Testis (tissue), 2 donors: ENCODE measurements at regions not wholly inside any gene's neighbourhood (a gene's known extent, or its start where the extent isn't known, plus 50 kb on each side); places are given as distances from the start of the nearest gene placed in this dataset.
A peak's percentile ranks its signal among the peaks of the same experiment; 100 is the strongest.
"Not testable (repeated sequence)": the region's sequence is repeated elsewhere in the genome, so short reads cannot be mapped to it uniquely, and the experiment has no call there.

ENCODE experiments used
- DNase-seq: peaks from one replicate; pipeline ENCODE4 v3.0.0-alpha.2; 2019
- H3K27ac ChIP-seq, 2 donors: fragments of 200-600 bp; sonication (generic); one replicate each; pipeline ENCODE4 v1.5.1; 2019
- H3K27me3 ChIP-seq: fragments of 200-600 bp; sonication (generic); one replicate; pipeline ENCODE4 v1.5.1; 2019
- H3K36me3 ChIP-seq: fragments of 200-600 bp; sonication (generic); one replicate; pipeline ENCODE4 v1.5.1; 2017; ENCODE audit warnings: low read depth; ENCODE audit errors: missing control alignments
- H3K4me1 ChIP-seq: fragments of 200-600 bp; sonication (generic); one replicate; pipeline ENCODE4 v1.5.1; 2019
- H3K4me3 ChIP-seq, 2 donors: fragments of 200-600 bp; sonication (generic); one replicate each; pipeline ENCODE4 v1.5.1; 2017 to 2019
- H3K9me3 ChIP-seq: fragments of 200-600 bp; sonication (generic); one replicate; pipeline ENCODE4 v1.5.1; 2017
- CTCF ChIP-seq, 3 experiments: fragments of 450-650 bp in 2 of 3; fragments of 200-600 bp in 1 of 3; sonication (generic) in 1 of 3; IDR thresholded peaks; one replicate each; pipeline ENCODE4 v1.5.1; 2016 to 2019; ENCODE audit warnings: antibody characterized with exemption in 3 of 3, mild to moderate bottlenecking in 2 of 3, moderate library complexity in 1 of 3
- POLR2A ChIP-seq: fragments of 450-650 bp; IDR thresholded peaks from one replicate; pipeline ENCODE4 v1.6.1; 2017; ENCODE audit warnings: antibody characterized with exemption, mild to moderate bottlenecking, moderate library complexity
- WGBS, 2 donors: methylation state at CpG; one replicate each; pipeline ENCODE4 v1.1.5; 2018; 5-methylcytosine and 5-hydroxymethylcytosine counted together
- intact Hi-C: fragments of 100-400 bp; cut with DNase I; formaldehyde crosslinking; loops from one replicate; pipeline ENCODE4 v1.15.1; 2023; ENCODE audit warnings: low total_unique reads

DNA sequence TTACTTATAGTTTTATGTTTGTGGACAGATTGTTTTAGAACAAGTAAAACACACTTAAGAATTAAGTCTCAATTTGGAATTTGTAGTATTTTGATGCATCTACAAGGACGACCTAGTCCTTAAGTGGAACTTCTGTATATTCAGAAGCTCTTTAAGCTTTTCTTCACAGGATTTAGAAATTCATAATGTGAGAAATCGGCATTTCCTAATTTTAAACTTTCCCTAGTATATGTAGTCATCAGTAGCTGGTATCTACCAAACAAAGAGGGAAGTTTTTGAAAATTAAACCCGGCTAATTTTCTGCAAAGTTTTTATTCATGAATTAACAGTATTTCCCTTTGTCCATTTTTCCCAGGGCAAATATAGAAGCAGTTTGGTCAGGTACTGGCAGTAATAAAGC is 203.6 kb downstream of the CDRT15L2 start:
- H3K27me3 ChIP-seq, result no peaks in the 10 kb centered on the region
- no peak for DNase-seq
- H3K4me1 ChIP-seq, result no peaks in the 10 kb centered on the region
- H3K9me3 ChIP-seq, result no peaks in the 10 kb centered on the region
- 54 to 66% methylated on average over 3 of the region's 3 CpGs for WGBS, 2 donors
- no peak overlapping the region for H3K4me3 ChIP-seq
- H3K36me3 ChIP-seq, result no peaks in the 10 kb centered on the region
- TF ChIP-seq CTCF (IDR thresholded peaks at IDR 0.05) (no peak), POLR2A (no peak)
- H3K27ac ChIP-seq, result no peak overlapping the region
- intact Hi-C loops, result no loop called here

DNA sequence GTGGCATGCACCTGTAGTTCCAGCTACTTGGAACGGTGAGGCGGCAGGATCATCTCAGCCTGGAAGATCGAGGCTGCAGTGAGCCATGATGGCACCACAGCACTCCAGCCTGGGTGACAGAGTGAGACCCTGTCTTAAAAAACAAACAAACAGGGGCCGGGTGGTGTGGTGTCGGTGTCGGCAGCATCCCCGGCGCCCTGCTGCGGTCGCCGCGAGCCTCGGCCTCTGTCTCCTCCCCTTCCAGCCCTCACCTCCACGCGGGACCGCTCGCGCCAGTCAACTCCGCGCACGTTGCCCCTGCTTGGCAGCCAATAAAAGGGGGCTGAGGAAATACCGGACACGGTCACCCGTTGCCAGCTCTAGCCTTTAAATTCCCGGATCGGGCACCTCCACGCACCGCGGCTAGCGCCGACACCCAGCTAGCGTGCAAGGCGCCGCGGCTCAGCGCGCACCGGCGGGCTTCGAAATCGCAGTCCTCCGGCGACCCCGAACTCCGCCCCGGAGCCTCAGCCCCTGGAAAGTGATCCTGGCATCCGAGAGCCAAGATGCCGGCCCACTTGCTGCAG is 204.7 kb downstream of the CDRT15L2 start:
- H3K4me1 ChIP-seq, result no peaks in the 10 kb centered on the region
- no peaks in the 10 kb centered on the region for H3K36me3 ChIP-seq
- H3K27me3 ChIP-seq, result no peaks in the 10 kb centered on the region
- no peak overlapping the region for H3K27ac ChIP-seq
- H3K9me3 ChIP-seq, result no peaks in the 10 kb centered on the region
- H3K4me3 ChIP-seq, result peak overlapping the region in 1 of 2 donors; percentile 39
- no peak for TF ChIP-seq POLR2A
- no peak for TF ChIP-seq CTCF (IDR thresholded peaks at IDR 0.05)
- 11 to 42% methylated on average over 19 to 48 of the region's 48 CpGs for WGBS, 2 donors
- no peak for DNase-seq
- intact Hi-C loops, result no loop called here

GRCh38 chr17:20787281-20787680 is 207.8 kb downstream of the CDRT15L2 start:
- no peak for DNase-seq
- no peaks in the 10 kb centered on the region for H3K4me1 ChIP-seq
- H3K27me3 ChIP-seq, result no peaks in the 10 kb centered on the region
- H3K9me3 ChIP-seq, result no peaks in the 10 kb centered on the region
- no peaks in the 10 kb centered on the region for H3K36me3 ChIP-seq
- H3K27ac ChIP-seq, result no peak overlapping the region
- 75 to 80% methylated on average over 6 of the region's 6 CpGs for WGBS, 2 donors
- no peak overlapping the region for H3K4me3 ChIP-seq
- intact Hi-C loops, result no loop called here
- TF ChIP-seq POLR2A (no peak), CTCF (IDR thresholded peaks at IDR 0.05) (no peak)

DNA sequence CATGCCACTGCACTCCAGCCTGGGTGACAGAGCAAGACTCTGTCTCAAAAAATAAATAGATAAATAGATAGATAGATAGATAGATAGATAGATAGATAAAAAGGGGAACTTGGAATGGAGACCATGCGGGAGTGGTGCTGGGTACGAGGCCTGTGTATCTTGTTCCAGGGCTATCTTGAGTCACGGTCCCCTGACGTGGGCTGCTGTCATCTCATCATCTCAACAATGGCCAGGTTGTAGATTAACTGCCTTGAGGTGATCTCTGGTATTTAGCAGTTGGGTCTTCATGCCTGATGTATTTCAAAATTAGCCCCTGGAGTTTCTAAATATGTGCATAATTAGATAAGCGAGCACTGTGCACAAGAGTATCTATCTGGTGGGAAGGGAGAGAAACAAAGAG is 212.1 kb downstream of the CDRT15L2 start:
- Histone ChIP-seq H3K4me3 (no peak overlapping the region), H3K27me3 (no peaks in the 10 kb centered on the region), H3K36me3 (no peaks in the 10 kb centered on the region), H3K4me1 (no peaks in the 10 kb centered on the region), H3K27ac (no peak overlapping the region), H3K9me3 (no peaks in the 10 kb centered on the region)
- no peak for DNase-seq
- intact Hi-C loops, result no loop called here
- WGBS, 2 donors, result 90% methylated on average over 5 of the region's 5 CpGs
- no peak for TF ChIP-seq POLR2A
- no peak for TF ChIP-seq CTCF (IDR thresholded peaks at IDR 0.05)

DNA sequence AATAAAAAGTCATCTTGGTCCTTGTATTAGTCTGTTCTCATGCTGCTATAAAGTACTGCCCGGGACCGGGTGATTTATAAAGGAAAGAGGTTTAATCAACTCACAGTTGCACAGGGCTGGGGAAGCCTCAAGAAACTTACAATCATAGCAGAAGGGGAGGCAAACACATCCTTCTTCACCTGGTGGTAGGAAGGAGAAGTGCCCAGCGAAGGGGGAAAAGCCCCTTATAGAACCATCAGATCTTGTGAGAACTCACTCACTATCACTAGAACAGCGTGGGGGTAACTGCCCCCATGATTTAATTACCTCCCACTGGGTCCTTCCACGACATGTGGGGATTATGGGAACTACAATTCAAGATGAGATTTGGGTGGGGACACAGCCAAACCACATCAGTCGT is 215.0 kb downstream of the CDRT15L2 start:
- intact Hi-C loops, H3K4me3 ChIP-seq: not testable (repeated sequence)

More for the DNA sequence above, 215.0 kb downstream of the CDRT15L2 start:
- H3K9me3 ChIP-seq, DNase-seq, H3K27me3 ChIP-seq, H3K27ac ChIP-seq, H3K36me3 ChIP-seq, H3K4me1 ChIP-seq: not testable (repeated sequence)
- WGBS, 2 donors, result 65 to 73% methylated on average over 6 of the region's 6 CpGs
